A673 (cell line): ENCODE measurements at regions not wholly inside any gene's neighbourhood (a gene's known extent, or its start where the extent isn't known, plus 50 kb on each side); places are given as distances from the start of the nearest gene placed in this dataset.

Experiments used
- BruUV-seq: library from RNA; stranded (reverse); fragments of 400-500 nt; replicated peaks from 2 replicates; lab custom pipeline; 2021; lab: Mats Ljungman, UMichigan
- CTCF ChIA-PET: fragments of 300-600 bp; sonication (Branson Sonifier 250); formaldehyde crosslinking; loops from one replicate; lab custom pipeline; 2022; ENCODE audit warnings: antibody characterized with exemption; lab: Charles Lee
- POLR2A ChIA-PET: fragments of 300-600 bp; sonication (Branson Sonifier 250); formaldehyde crosslinking; loops from one replicate; lab custom pipeline; 2022; ENCODE audit warnings: antibody characterized with exemption; ENCODE audit not compliant: low non-redundant PET; lab: Charles Lee
- DNase-seq: peaks from one replicate; pipeline ENCODE4 v3.0.0-alpha.2; 2015; ENCODE audit warnings: low spot score
- H3K27ac ChIP-seq: fragments of 200-600 bp; sonication (generic); 2 replicates; pipeline ENCODE4 v1.5.1; 2016; ENCODE audit warnings: mixed run types, low read depth, mild to moderate bottlenecking, mixed read lengths, antibody characterized with exemption, low read length; ENCODE audit not compliant: poor library complexity, severe bottlenecking
- H3K27me3 ChIP-seq: fragments of 200-600 bp; sonication (generic); replicated peaks from 2 replicates; pipeline ENCODE4 v1.6.1; 2017; ENCODE audit warnings: mixed run types, low read depth, mild to moderate bottlenecking, mixed read lengths, antibody characterized with exemption, low read length; ENCODE audit not compliant: insufficient read depth, poor library complexity
- H3K36me3 ChIP-seq: fragments of 200-600 bp; sonication (generic); 2 replicates; pipeline ENCODE4 v1.6.1; 2016; ENCODE audit warnings: mixed run types, mild to moderate bottlenecking, mixed read lengths, antibody characterized with exemption, low read length; ENCODE audit not compliant: insufficient read depth, poor library complexity, severe bottlenecking
- H3K4me1 ChIP-seq: fragments of 200-600 bp; sonication (generic); 2 replicates; pipeline ENCODE4 v1.6.1; 2017; ENCODE audit warnings: mixed run types, mild to moderate bottlenecking, mixed read lengths, antibody characterized with exemption, low read length; ENCODE audit not compliant: insufficient read depth, poor library complexity, severe bottlenecking
- H3K4me3 ChIP-seq: fragments of 200-600 bp; sonication (generic); 2 replicates; pipeline ENCODE4 v1.5.1; 2016; ENCODE audit warnings: low read depth, mixed run types, mild to moderate bottlenecking, mixed read lengths, low read length; ENCODE audit not compliant: poor library complexity, severe bottlenecking
- H3K9me3 ChIP-seq: fragments of 200-600 bp; sonication (generic); 2 replicates; pipeline ENCODE4 v1.6.1; 2016; ENCODE audit warnings: mixed run types, low read depth, mild to moderate bottlenecking, mixed read lengths, antibody characterized with exemption, low read length; ENCODE audit not compliant: poor library complexity, severe bottlenecking
- CTCF ChIP-seq: fragments of 300-800, 200-600 bp; sonication (generic); conservative IDR thresholded peaks from 2 replicates; pipeline ENCODE4 v1.5.1; 2017; ENCODE audit warnings: low read depth, mild to moderate bottlenecking, antibody characterized with exemption, low read length, moderate library complexity, mixed read lengths
- EZH2 ChIP-seq: fragments of 200-600 bp; sonication (generic); IDR thresholded peaks from 2 replicates; pipeline ENCODE4 v1.6.1; 2017; ENCODE audit warnings: borderline replicate concordance, low read depth, mild to moderate bottlenecking, mixed read lengths, antibody characterized with exemption, low read length; ENCODE audit not compliant: poor library complexity, severe bottlenecking
- intact Hi-C: fragments of 100-400 bp; cut with micrococcal nuclease; formaldehyde crosslinking; loops from one replicate; pipeline ENCODE4 v1.10.0; 2022; ENCODE audit not compliant: unreplicated experiment

GRCh38 chr9:34896112-34896511 lies 62.0 kb upstream of the PHF24 start:
- ChIA-PET CTCF (interaction anchor here (0.9 kb wide), 1 partner anchor 161 kb away, joined by 3 read pairs; no protein-coding TSS in a partner anchor), POLR2A (no interaction called here)
- no peak for DNase-seq
- no TSS peak for BruUV-seq
- no peak overlapping the region for H3K27ac ChIP-seq
- no peaks in the 10 kb centered on the region for H3K4me1 ChIP-seq
- H3K9me3 ChIP-seq, result no peaks in the 10 kb centered on the region
- intact Hi-C loops, result loop anchor here (5.0 kb wide), 1 partner anchor 581 kb away; no protein-coding TSS in a partner anchor
- peaks cover 59% of the 10 kb centered on the region for H3K27me3 ChIP-seq
- no peak overlapping the region for H3K4me3 ChIP-seq
- no peaks in the 10 kb centered on the region for H3K36me3 ChIP-seq
- no peak for TF ChIP-seq EZH2
- TF ChIP-seq CTCF, result no peak

DNA sequence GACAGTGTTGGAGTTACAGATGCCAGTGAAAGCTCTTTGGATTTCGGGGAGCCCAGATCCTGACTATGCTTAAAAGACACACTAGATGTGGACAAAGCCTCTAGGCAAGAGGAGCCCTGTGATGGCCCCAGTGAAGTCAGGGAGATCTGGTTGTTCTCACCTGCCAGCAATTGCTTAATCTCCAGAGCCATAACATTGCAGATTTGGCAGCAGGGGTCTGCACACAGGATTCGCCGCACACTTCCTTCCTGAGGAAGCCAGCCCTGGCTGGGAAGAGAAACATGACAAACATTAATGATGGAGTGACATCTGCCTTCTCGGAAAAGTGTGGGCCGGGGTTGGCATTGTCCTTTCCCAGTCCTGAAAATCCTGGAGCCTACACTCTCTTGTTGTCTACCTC lies 65.2 kb upstream of the PHF24 start:
- Histone ChIP-seq H3K27me3 (peaks cover 47% of the 10 kb centered on the region), H3K4me3 (no peak overlapping the region), H3K4me1 (no peaks in the 10 kb centered on the region), H3K9me3 (no peaks in the 10 kb centered on the region), H3K36me3 (no peaks in the 10 kb centered on the region), H3K27ac (no peak overlapping the region)
- intact Hi-C loops, result no loop called here
- CTCF ChIA-PET, result no interaction called here
- POLR2A ChIA-PET, result no interaction called here
- TF ChIP-seq EZH2 (no peak), CTCF (no peak)
- no peak for DNase-seq
- no TSS peak for BruUV-seq

- H3K27ac ChIP-seq, result no peak overlapping the region
- intact Hi-C loops, result no loop called here
- ChIA-PET POLR2A (no interaction called here), CTCF (interaction anchor here (0.5 kb wide), 1 partner anchor 130 kb away, joined by 5 read pairs; no protein-coding TSS in a partner anchor)
- TF ChIP-seq EZH2 (no peak), CTCF (no peak)
- no TSS peak for BruUV-seq
- H3K27me3 ChIP-seq, result peaks cover 34% of the 10 kb centered on the region
- H3K4me1 ChIP-seq, result no peaks in the 10 kb centered on the region
- DNase-seq, result no peak
- no peaks in the 10 kb centered on the region for H3K9me3 ChIP-seq
- no peak overlapping the region for H3K4me3 ChIP-seq
- H3K36me3 ChIP-seq, result no peaks in the 10 kb centered on the region
Measured at GRCh38 chr9:34891386-34891785, 66.7 kb upstream of the PHF24 start.
